ENCODE measurements at regions not wholly inside any gene's neighbourhood (a gene's known extent, or its start where the extent isn't known, plus 50 kb on each side); places are given as distances from the start of the nearest gene placed in this dataset.

DNA sequence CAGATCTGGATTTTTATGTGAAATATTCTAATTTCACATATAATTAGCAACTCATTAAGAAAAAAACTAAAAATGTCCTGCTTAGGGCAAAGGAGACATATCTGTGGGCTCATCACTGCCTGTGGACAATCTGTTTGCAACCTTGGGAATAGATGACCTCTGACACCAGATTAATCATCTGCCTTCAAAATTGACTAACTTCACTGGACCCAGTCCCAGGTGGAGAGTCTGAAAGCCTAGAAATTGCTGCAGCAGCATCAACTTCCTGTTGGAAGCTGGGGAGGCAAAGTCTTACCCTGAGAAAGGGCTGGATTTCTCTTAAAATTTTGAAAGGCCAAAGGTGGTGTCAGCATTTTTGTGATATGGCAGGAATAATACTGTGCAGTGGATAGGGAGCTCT, 76.3 kb upstream of the TNC start:
- Histone ChIP-seq H3K27ac (no peak overlapping the region), H3K9me2 (replicated peaks; ENCODE audit: insufficient read depth) (no peaks in the 10 kb centered on the region), H3K36me3 (replicated peaks; ENCODE audit: insufficient read depth, low read depth) (no peaks in the 10 kb centered on the region), H3K27me3 (no peaks in the 10 kb centered on the region), H3K4me1 (ENCODE audit: insufficient read depth) (no peaks in the 10 kb centered on the region), H2AFZ (no peak overlapping the region), H3K9me3 (ENCODE audit: low read depth) (no peaks in the 10 kb centered on the region), H4K20me1 (ENCODE audit: insufficient read depth, poor library complexity, severe bottlenecking) (no peaks in the 10 kb centered on the region), H3K4me3 (no peak overlapping the region), H3K4me2 (no peak overlapping the region), H3K79me2 (no peaks in the 10 kb centered on the region)
- no peak for DNase-seq (ENCODE audit: low spot score)
- TF ChIP-seq EZH2phosphoT487 (IDR thresholded peaks at IDR 0.05; ENCODE audit: low read depth, severe bottlenecking, unreplicated experiment): no peak
- no peak for TF ChIP-seq EZH2 (IDR thresholded peaks at IDR 0.05; ENCODE audit: borderline replicate concordance)
- no peak for TF ChIP-seq CTCF (IDR thresholded peaks at IDR 0.05; ENCODE audit: poor library complexity)

GRCh38 chr9:115195912-115196311, 78.0 kb upstream of the TNC start:
- TF ChIP-seq CTCF (IDR thresholded peaks at IDR 0.05; ENCODE audit: poor library complexity): no peak
- TF ChIP-seq EZH2phosphoT487 (IDR thresholded peaks at IDR 0.05; ENCODE audit: low read depth, severe bottlenecking, unreplicated experiment): no peak
- TF ChIP-seq EZH2 (IDR thresholded peaks at IDR 0.05; ENCODE audit: borderline replicate concordance): no peak

DNA sequence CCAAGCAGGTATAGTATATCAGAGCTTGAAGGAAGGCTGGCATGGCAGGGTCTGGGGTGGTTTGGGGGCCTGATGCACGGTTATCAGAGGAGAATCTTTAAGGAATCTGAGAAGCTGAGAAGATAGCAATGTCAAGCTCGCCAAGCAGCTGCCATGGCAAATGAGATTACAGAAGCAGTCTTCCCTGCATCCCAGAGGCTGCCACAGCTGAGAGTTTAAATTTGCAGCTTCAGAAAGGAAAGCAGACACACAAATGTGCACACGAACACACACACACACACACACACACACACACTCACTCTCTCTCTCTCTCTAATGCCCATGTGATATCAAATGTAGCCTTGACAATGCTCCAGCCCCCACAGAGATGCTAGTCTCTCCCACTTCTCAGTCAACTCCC, 79.0 kb upstream of the TNC start:
- H4K20me1 ChIP-seq (ENCODE audit: insufficient read depth, poor library complexity, severe bottlenecking): no peaks in the 10 kb centered on the region
- H2AFZ ChIP-seq: no peak overlapping the region
- H3K4me1 ChIP-seq (ENCODE audit: insufficient read depth): no peaks in the 10 kb centered on the region
- H3K79me2 ChIP-seq: no peaks in the 10 kb centered on the region
- no peaks in the 10 kb centered on the region for H3K36me3 ChIP-seq (replicated peaks; ENCODE audit: insufficient read depth, low read depth)
- no peaks in the 10 kb centered on the region for H3K9me2 ChIP-seq (replicated peaks; ENCODE audit: insufficient read depth)
- WGBS (ENCODE audit: low lambda C conversion rate, missing lambda C conversion rate): 71% methylated on average over 3 of the region's 3 CpGs
- no peak overlapping the region for H3K27ac ChIP-seq
- TF ChIP-seq CTCF (IDR thresholded peaks at IDR 0.05; ENCODE audit: poor library complexity) (no peak), EZH2phosphoT487 (IDR thresholded peaks at IDR 0.05; ENCODE audit: low read depth, severe bottlenecking, unreplicated experiment) (no peak), EZH2 (IDR thresholded peaks at IDR 0.05; ENCODE audit: borderline replicate concordance) (no peak)
- no peak overlapping the region for H3K4me2 ChIP-seq
- no peak for DNase-seq (ENCODE audit: low spot score)
- no peaks in the 10 kb centered on the region for H3K27me3 ChIP-seq
- H3K4me3 ChIP-seq: no peak overlapping the region
- H3K9me3 ChIP-seq (ENCODE audit: low read depth): no peaks in the 10 kb centered on the region

More at GRCh38 chr9:115195912-115196311, 78.0 kb upstream of the TNC start:
- H3K4me2 ChIP-seq: no peak overlapping the region
- 88% methylated on average over 1 of the region's 1 CpG for WGBS (ENCODE audit: low lambda C conversion rate, missing lambda C conversion rate)
- no peaks in the 10 kb centered on the region for H3K9me3 ChIP-seq (ENCODE audit: low read depth)
- H3K27me3 ChIP-seq: no peaks in the 10 kb centered on the region
- H3K4me3 ChIP-seq: no peak overlapping the region
- H3K9me2 ChIP-seq (replicated peaks; ENCODE audit: insufficient read depth): no peaks in the 10 kb centered on the region
- H2AFZ ChIP-seq: no peak overlapping the region
- DNase-seq (ENCODE audit: low spot score): no peak
- no peaks in the 10 kb centered on the region for H3K36me3 ChIP-seq (replicated peaks; ENCODE audit: insufficient read depth, low read depth)
- H3K79me2 ChIP-seq: no peaks in the 10 kb centered on the region
- H3K27ac ChIP-seq: no peak overlapping the region
- H3K4me1 ChIP-seq (ENCODE audit: insufficient read depth): no peaks in the 10 kb centered on the region
- H4K20me1 ChIP-seq (ENCODE audit: insufficient read depth, poor library complexity, severe bottlenecking): no peaks in the 10 kb centered on the region

GRCh38 chr9:115198001-115198400, 80.0 kb upstream of the TNC start:
- 28% methylated on average over 4 of the region's 4 CpGs for WGBS (ENCODE audit: low lambda C conversion rate, missing lambda C conversion rate)
- no peak overlapping the region for H2AFZ ChIP-seq
- H3K9me2 ChIP-seq (replicated peaks; ENCODE audit: insufficient read depth): no peaks in the 10 kb centered on the region
- no peak for DNase-seq (ENCODE audit: low spot score)
- H3K27ac ChIP-seq: no peak overlapping the region
- no peak overlapping the region for H3K4me3 ChIP-seq
- H3K4me1 ChIP-seq (ENCODE audit: insufficient read depth): peaks cover 7% of the 10 kb centered on the region
- H3K36me3 ChIP-seq (replicated peaks; ENCODE audit: insufficient read depth, low read depth): no peaks in the 10 kb centered on the region
- H3K27me3 ChIP-seq: no peaks in the 10 kb centered on the region
- no peaks in the 10 kb centered on the region for H3K9me3 ChIP-seq (ENCODE audit: low read depth)
- H4K20me1 ChIP-seq (ENCODE audit: insufficient read depth, poor library complexity, severe bottlenecking): no peaks in the 10 kb centered on the region
- H3K4me2 ChIP-seq: no peak overlapping the region
- H3K79me2 ChIP-seq: no peaks in the 10 kb centered on the region
- no peak for TF ChIP-seq EZH2 (IDR thresholded peaks at IDR 0.05; ENCODE audit: borderline replicate concordance)
- TF ChIP-seq EZH2phosphoT487 (IDR thresholded peaks at IDR 0.05; ENCODE audit: low read depth, severe bottlenecking, unreplicated experiment): no peak
- no peak for TF ChIP-seq CTCF (IDR thresholded peaks at IDR 0.05; ENCODE audit: poor library complexity)
